ENCODE measurements at regions not wholly inside any gene's neighbourhood (a gene's known extent, or its start where the extent isn't known, plus 50 kb on each side); places are given as distances from the start of the nearest gene placed in this dataset.

DNA sequence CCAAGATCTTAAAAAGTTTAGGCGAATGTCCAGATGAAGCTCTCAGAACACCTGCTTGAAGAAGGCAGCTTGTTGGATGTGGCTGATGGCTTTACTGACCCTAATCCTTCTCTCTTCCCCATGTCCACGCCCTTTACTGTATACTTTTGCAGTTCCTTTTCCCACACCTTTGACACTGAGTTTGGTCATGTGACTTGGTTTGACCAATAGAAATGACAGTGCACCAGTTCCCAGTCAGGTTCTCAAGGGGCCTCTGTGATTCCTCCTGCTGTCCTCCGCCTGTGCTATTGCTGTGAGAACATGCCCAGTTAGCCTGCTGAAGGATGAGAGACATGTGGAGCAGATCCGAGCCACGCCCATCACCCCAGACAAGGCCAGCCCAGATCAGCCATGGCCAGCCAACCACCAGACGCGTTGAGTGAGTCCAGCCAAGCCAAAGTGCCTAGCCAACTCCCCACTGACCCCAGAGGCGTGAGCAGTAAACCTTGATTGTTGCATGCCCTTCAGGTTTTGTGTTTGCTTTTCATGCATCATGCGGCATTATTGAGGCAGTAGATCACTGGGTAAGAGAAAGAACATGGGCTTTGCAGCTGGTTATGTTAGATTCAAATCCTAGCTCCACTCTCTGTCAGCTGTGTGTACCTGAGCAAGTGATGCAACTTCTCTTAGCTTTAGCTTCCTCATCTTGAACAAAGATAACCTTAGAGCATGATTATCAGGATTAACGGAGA, 258.0 kb upstream of the SIX2 start:
- TF ChIP-seq, protein P1, sequence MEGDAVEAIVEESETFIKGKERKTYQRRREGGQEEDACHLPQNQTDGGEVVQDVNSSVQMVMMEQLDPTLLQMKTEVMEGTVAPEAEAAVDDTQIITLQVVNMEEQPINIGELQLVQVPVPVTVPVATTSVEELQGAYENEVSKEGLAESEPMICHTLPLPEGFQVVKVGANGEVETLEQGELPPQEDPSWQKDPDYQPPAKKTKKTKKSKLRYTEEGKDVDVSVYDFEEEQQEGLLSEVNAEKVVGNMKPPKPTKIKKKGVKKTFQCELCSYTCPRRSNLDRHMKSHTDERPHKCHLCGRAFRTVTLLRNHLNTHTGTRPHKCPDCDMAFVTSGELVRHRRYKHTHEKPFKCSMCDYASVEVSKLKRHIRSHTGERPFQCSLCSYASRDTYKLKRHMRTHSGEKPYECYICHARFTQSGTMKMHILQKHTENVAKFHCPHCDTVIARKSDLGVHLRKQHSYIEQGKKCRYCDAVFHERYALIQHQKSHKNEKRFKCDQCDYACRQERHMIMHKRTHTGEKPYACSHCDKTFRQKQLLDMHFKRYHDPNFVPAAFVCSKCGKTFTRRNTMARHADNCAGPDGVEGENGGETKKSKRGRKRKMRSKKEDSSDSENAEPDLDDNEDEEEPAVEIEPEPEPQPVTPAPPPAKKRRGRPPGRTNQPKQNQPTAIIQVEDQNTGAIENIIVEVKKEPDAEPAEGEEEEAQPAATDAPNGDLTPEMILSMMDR (IDR thresholded peaks at IDR 0.05) = no peak
- TF ChIP-seq POLR2A (IDR thresholded peaks at IDR 0.05) = no peak
